HL-60 (cell line): ENCODE measurements at regions not wholly inside any gene's neighbourhood (a gene's known extent, or its start where the extent isn't known, plus 50 kb on each side); places are given as distances from the start of the nearest gene placed in this dataset.

Experiments
- CTCF ChIP-seq: IDR thresholded peaks from one replicate; pipeline ENCODE4 v1.5.1; 2011; ENCODE audit warnings: low read length, control low read depth, inconsistent platforms; ENCODE audit not compliant: insufficient read depth
- GABPA ChIP-seq: IDR thresholded peaks from 2 replicates; pipeline ENCODE4 v1.6.1; 2012; ENCODE audit warnings: low read depth
- POLR2AphosphoS5 ChIP-seq: IDR thresholded peaks from 2 replicates; pipeline ENCODE4 v1.6.1; 2012; ENCODE audit warnings: low read depth

- TF ChIP-seq GABPA (no peak), CTCF (no peak), POLR2AphosphoS5 (no peak)
These were observed 280.0 kb downstream of the ANKRD50 start for GRCh38 chr4:124432500-124432899.
